Gastroesophageal sphincter (tissue), 3 donors: ENCODE measurements at regions not wholly inside any gene's neighbourhood (a gene's known extent, or its start where the extent isn't known, plus 50 kb on each side); places are given as distances from the start of the nearest gene placed in this dataset.

Experiments
- CTCF ChIP-seq, 4 experiments: fragments of 200-600 bp in 2 of 4; fragments of 450-650 bp in 2 of 4; sonication (generic) in 1 of 4; IDR thresholded peaks; one replicate each; pipeline ENCODE4 v1.5.1; 2017 to 2019; ENCODE audit warnings: antibody characterized with exemption in 4 of 4, mild to moderate bottlenecking in 2 of 4, moderate library complexity in 2 of 4
- EP300 ChIP-seq: sonication (generic); formaldehyde crosslinking; IDR thresholded peaks from one replicate; pipeline ENCODE4 v1.6.1; 2017; ENCODE audit warnings: antibody characterized with exemption, mild to moderate bottlenecking
- POLR2A ChIP-seq, 2 donors: fragments of 450-650 bp; IDR thresholded peaks; one replicate each; pipeline ENCODE4 v1.6.1; 2017; ENCODE audit warnings: antibody characterized with exemption in 2 of 2, mild to moderate bottlenecking in 2 of 2, moderate library complexity in 1 of 2
- POLR2AphosphoS5 ChIP-seq: sonication (generic); formaldehyde crosslinking; IDR thresholded peaks from one replicate; pipeline ENCODE4 v1.6.1; 2017; ENCODE audit warnings: antibody characterized with exemption

DNA sequence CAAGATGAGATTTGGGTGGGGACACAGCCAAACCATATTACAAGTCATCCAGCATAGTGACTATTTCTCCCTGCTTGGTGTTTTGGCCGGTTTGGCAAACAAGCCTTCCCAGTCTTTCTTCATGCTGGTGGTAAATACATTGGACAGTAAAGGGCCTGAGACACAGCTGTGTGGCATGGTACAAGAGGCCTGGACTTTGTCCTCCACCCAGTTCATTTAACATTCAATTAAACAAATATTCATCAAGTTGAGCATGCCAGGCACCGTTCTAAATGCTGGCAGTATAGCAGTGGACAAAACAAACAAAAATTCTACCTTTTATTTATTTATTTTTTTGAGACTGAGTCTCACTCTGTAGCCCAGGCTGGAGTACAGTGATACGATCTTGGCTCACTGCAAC lies 62.7 kb upstream of the SLC28A3 start:
- TF ChIP-seq CTCF (IDR thresholded peaks at IDR 0.05) (no peak), EP300 (no peak), POLR2AphosphoS5 (no peak), POLR2A (IDR thresholded peaks at IDR 0.05) (no peak)
